ENCODE measurements at regions not wholly inside any gene's neighbourhood (a gene's known extent, or its start where the extent isn't known, plus 50 kb on each side); places are given as distances from the start of the nearest gene placed in this dataset.

DNA sequence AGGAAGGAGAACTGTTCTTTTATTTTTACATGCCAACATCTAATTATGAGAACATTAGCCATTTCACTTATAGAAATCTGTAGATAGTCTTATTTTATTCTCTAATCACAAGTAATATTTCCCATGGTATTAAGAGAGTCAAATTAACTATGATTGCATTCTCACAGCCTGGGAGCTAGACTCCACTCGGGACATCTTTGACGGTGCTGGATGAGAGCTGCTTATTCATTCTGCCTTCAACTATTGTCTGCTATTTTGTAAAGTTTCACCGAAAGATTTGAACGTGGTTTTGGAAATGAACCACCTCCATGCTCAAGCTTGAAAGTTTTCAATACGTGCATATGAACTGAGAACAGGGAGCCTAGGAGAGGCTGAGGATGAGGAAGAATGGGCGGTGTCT, 264.3 kb upstream of the KLF6 start:
- no peak for ATAC-seq
- TF ChIP-seq, protein P1, sequence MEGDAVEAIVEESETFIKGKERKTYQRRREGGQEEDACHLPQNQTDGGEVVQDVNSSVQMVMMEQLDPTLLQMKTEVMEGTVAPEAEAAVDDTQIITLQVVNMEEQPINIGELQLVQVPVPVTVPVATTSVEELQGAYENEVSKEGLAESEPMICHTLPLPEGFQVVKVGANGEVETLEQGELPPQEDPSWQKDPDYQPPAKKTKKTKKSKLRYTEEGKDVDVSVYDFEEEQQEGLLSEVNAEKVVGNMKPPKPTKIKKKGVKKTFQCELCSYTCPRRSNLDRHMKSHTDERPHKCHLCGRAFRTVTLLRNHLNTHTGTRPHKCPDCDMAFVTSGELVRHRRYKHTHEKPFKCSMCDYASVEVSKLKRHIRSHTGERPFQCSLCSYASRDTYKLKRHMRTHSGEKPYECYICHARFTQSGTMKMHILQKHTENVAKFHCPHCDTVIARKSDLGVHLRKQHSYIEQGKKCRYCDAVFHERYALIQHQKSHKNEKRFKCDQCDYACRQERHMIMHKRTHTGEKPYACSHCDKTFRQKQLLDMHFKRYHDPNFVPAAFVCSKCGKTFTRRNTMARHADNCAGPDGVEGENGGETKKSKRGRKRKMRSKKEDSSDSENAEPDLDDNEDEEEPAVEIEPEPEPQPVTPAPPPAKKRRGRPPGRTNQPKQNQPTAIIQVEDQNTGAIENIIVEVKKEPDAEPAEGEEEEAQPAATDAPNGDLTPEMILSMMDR (IDR thresholded peaks at IDR 0.05) = no peak
- H3K9me3 ChIP-seq = no peaks in the 10 kb centered on the region
- H3K4me3 ChIP-seq = no peak overlapping the region
- no peak overlapping the region for H3K27ac ChIP-seq
- H3K36me3 ChIP-seq = no peaks in the 10 kb centered on the region
- H3K27me3 ChIP-seq = no peaks in the 10 kb centered on the region
- intact Hi-C loops (cut with DNase I) = no loop called here
- DNase-seq = no peak
- H3K4me1 ChIP-seq = peaks cover 0 to 20% of the 10 kb centered on the region in 2 donors

DNA sequence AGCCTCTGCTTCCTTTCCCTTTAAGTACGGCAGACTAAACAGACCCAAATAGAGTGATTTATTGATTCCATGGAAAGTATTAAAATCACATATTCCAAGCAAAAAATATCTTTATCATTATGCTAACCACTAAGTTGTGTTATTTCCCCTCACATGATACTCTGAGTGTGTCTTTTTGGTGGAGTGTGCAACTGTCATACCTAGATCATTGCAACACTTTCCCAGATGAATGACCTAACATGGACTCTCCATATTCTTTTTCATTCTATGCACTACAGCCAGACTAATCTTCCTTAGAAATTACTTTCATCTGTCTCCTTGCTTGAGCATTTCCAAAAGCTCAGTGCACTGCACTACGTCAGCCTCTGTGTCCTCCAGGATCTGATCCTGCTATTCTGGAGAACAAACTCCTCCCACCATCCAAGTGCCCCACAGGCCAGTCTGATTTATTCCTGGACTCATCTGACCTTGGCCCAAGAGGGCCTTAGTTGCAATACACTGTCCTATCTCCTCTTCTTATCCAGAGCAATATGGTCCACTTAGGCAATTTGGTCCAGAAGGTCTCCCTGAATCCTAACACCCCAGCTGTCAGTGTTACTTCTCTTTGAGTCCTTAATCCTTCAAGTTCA, 263.3 kb upstream of the KLF6 start:
- Histone ChIP-seq H3K4me3 (no peak overlapping the region), H3K27me3 (no peaks in the 10 kb centered on the region), H3K9me3 (no peaks in the 10 kb centered on the region), H3K4me1 (peaks cover 0 to 30% of the 10 kb centered on the region in 2 donors), H3K36me3 (no peaks in the 10 kb centered on the region), H3K27ac (no peak overlapping the region)
- ATAC-seq = no peak
- intact Hi-C loops (cut with DNase I) = no loop called here
- DNase-seq = no peak
- TF ChIP-seq, protein P1 (IDR thresholded peaks at IDR 0.05) = no peak

DNA sequence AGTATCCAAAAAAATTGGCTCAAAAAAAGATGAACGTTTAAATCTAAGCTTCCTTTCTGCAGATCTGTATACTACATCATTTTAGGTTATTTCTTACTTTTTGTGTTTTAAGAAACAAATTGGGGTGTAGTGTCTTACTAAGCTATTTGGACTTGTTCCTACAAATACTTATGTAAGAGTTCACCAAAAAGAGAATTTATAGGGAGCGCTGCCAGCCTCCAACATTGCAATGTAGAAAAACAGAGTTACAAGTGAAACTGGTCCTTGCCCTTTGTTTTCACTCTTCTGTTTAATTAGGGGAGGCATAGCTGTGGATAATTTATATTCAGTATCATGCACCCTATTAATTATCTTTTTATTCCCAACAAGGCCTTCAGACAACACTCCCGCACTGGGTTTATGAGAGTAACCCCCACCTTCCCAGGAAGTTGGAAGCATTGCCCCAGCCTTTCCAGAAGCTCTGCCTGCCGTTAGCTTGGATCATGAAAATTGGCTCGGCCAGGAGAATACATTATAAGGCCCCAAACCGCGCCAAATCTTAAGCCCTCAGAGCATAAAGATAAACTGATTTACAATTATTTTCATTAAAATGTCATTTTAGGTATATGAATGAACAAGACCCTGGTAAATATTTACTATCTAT, 261.8 kb upstream of the KLF6 start:
- Histone ChIP-seq H3K36me3 (no peaks in the 10 kb centered on the region), H3K27me3 (no peaks in the 10 kb centered on the region), H3K9me3 (peaks cover 0 to 12% of the 10 kb centered on the region in 2 donors), H3K27ac (no peak overlapping the region), H3K4me1 (peaks cover 0 to 26% of the 10 kb centered on the region in 2 donors), H3K4me3 (no peak overlapping the region)
- DNase-seq (no peak), ATAC-seq (no peak)
- TF ChIP-seq, protein P1 (IDR thresholded peaks at IDR 0.05) = no peak
- intact Hi-C loops (cut with DNase I) = no loop called here

DNA sequence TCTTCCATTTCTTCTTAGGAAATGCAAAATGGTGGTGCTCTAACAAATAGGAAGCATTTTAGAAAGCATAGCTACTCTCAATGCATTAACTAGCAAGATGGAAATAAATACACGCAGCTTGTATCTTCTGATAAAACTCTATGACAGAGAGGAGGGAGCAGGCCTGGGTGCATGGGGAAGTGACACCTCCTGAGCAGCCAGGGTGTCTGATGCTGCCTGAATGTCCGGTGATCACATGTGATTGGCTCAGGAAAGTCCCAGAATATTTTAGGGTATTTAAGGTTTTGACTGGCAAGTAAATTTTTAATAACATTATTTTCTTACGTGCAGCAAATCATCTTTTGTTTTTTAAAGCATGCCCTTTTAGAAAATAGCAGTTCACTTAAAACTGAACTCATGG, 261.0 kb upstream of the KLF6 start:
- no peaks in the 10 kb centered on the region for H3K27me3 ChIP-seq
- H3K4me1 ChIP-seq = peaks cover 0 to 23% of the 10 kb centered on the region in 2 donors
- ATAC-seq = no peak

More for the DNA sequence above, 261.0 kb upstream of the KLF6 start:
- H3K36me3 ChIP-seq = no peaks in the 10 kb centered on the region
- H3K27ac ChIP-seq = no peak overlapping the region
- no peak overlapping the region for H3K4me3 ChIP-seq
- intact Hi-C loops (cut with DNase I) = no loop called here
- no peak for DNase-seq
- TF ChIP-seq, protein P1 (IDR thresholded peaks at IDR 0.05) = no peak
- H3K9me3 ChIP-seq = peaks cover 0 to 20% of the 10 kb centered on the region in 2 donors

All from left lung (tissue), 4 donors.